H1 (cell line): ENCODE measurements at regions not wholly inside any gene's neighbourhood (a gene's known extent, or its start where the extent isn't known, plus 50 kb on each side); places are given as distances from the start of the nearest gene placed in this dataset.

Experiments used
- EZH2 ChIP-seq: fragments of 200-600 bp; sonication (generic); IDR thresholded peaks from 2 replicates; pipeline ENCODE4 v1.7.1; 2012; ENCODE audit warnings: low read depth, mild to moderate bottlenecking, moderate library complexity, low read length, inconsistent platforms; ENCODE audit not compliant: severe bottlenecking
- RNF2 ChIP-seq: fragments of 200-900, 300-1000 bp; sonication (generic); IDR thresholded peaks from 2 replicates; pipeline ENCODE4 v1.7.1; 2016; ENCODE audit warnings: borderline replicate concordance, low read depth, mild to moderate bottlenecking, antibody characterized with exemption, low read length; ENCODE audit not compliant: poor library complexity, severe bottlenecking; ENCODE audit errors: missing control alignments
- RXRA ChIP-seq: IDR thresholded peaks from 2 replicates; pipeline ENCODE4 v1.6.1; 2011; ENCODE audit warnings: low read depth, mild to moderate bottlenecking, low read length, moderate library complexity; ENCODE audit not compliant: insufficient read depth
- TCF12 ChIP-seq: IDR thresholded peaks from 2 replicates; pipeline ENCODE4 v1.6.1; 2011; ENCODE audit warnings: low read depth, mild to moderate bottlenecking, low read length
- TF ChIP-seq, protein P1 (sequence below), 3 experiments: IDR thresholded peaks; 1 replicate in 2 of 3; 2 replicates in 1 of 3; pipeline versions ENCODE4 v1.5.1 to v1.6.1; 2011; ENCODE audit warnings: low read length in 3 of 3, mild to moderate bottlenecking in 3 of 3, inconsistent platforms in 2 of 3, low read depth in 1 of 3, moderate library complexity in 1 of 3; ENCODE audit not compliant: insufficient read depth in 1 of 3; ENCODE audit errors: control extremely low read depth in 1 of 3

DNA sequence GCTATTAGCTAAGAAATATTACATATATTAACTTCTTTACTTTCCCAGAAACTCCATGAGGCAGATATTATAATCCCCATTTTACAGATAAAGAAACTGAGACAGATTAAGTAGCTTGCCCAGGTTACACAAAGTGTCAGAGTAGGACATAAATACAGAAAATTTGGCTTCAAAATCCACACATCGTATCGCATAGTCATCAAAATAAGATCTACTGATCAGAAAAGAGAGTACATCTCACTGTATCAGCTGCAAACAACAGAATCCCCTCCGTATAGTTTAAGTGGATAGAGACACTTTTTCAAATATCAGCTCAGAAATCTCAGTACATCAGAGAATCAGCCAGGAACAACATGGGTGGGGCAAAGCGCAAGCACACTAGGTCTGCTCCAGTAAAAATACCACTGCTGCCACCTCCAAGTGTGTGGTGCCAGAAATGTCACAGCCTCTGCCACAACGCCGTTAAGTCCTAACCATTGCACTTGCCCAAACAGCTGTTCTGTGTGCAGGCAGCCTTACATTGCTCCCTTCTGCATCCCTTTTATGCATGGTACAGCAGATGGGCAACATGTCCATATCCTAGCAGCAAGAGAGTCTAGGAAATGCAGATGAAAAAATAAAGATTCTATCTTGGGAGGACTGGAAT is 204.8 kb downstream of the KLF12 start:
- TF ChIP-seq EZH2: no peak
- TF ChIP-seq, protein P1, sequence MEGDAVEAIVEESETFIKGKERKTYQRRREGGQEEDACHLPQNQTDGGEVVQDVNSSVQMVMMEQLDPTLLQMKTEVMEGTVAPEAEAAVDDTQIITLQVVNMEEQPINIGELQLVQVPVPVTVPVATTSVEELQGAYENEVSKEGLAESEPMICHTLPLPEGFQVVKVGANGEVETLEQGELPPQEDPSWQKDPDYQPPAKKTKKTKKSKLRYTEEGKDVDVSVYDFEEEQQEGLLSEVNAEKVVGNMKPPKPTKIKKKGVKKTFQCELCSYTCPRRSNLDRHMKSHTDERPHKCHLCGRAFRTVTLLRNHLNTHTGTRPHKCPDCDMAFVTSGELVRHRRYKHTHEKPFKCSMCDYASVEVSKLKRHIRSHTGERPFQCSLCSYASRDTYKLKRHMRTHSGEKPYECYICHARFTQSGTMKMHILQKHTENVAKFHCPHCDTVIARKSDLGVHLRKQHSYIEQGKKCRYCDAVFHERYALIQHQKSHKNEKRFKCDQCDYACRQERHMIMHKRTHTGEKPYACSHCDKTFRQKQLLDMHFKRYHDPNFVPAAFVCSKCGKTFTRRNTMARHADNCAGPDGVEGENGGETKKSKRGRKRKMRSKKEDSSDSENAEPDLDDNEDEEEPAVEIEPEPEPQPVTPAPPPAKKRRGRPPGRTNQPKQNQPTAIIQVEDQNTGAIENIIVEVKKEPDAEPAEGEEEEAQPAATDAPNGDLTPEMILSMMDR (IDR thresholded peaks at IDR 0.05; ENCODE audit: control extremely low read depth in 1 of 3, insufficient read depth in 1 of 3, low read depth in 1 of 3, low read length in 3 of 3): no peak
- no peak for TF ChIP-seq TCF12
- no peak for TF ChIP-seq RNF2
- no peak for TF ChIP-seq RXRA
